GM13976 (cell line): ENCODE measurements at regions not wholly inside any gene's neighbourhood (a gene's known extent, or its start where the extent isn't known, plus 50 kb on each side); places are given as distances from the start of the nearest gene placed in this dataset.

Source experiments
- DNase-seq: peaks from one replicate; pipeline ENCODE4 v3.0.0; 2012; ENCODE audit warnings: low spot score
- in situ Hi-C: fragments of 300-500 bp; cut with MboI; formaldehyde crosslinking; loops from one replicate; pipeline ENCODE4 v1.12.0; 2022; ENCODE audit warnings: low sequenced_read_pairs, mixed read lengths, inconsistent platforms; ENCODE audit not compliant: unreplicated experiment
- TF ChIP-seq, protein P1 (sequence below): IDR thresholded peaks from 2 replicates; pipeline ENCODE4 v1.5.1; 2012; ENCODE audit warnings: borderline replicate concordance, mild to moderate bottlenecking; ENCODE audit not compliant: insufficient read depth; ENCODE audit errors: extremely low read depth, missing control alignments, control extremely low read depth

- no peak for DNase-seq
- in situ Hi-C loops: no loop called here
- TF ChIP-seq, protein P1, sequence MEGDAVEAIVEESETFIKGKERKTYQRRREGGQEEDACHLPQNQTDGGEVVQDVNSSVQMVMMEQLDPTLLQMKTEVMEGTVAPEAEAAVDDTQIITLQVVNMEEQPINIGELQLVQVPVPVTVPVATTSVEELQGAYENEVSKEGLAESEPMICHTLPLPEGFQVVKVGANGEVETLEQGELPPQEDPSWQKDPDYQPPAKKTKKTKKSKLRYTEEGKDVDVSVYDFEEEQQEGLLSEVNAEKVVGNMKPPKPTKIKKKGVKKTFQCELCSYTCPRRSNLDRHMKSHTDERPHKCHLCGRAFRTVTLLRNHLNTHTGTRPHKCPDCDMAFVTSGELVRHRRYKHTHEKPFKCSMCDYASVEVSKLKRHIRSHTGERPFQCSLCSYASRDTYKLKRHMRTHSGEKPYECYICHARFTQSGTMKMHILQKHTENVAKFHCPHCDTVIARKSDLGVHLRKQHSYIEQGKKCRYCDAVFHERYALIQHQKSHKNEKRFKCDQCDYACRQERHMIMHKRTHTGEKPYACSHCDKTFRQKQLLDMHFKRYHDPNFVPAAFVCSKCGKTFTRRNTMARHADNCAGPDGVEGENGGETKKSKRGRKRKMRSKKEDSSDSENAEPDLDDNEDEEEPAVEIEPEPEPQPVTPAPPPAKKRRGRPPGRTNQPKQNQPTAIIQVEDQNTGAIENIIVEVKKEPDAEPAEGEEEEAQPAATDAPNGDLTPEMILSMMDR: no peak
Measured at GRCh38 chr5:114308017-114308416, 53.9 kb upstream of the KCNN2 start.

- no peak for DNase-seq
- TF ChIP-seq, protein P1: no peak
- in situ Hi-C loops: no loop called here
Measured at GRCh38 chr5:114308508-114308907, 53.4 kb upstream of the KCNN2 start.

- in situ Hi-C loops: no loop called here
- TF ChIP-seq, protein P1: no peak
- DNase-seq: no peak
Measured at GRCh38 chr5:114310666-114311065, 51.2 kb upstream of the KCNN2 start.

- DNase-seq: no peak
- in situ Hi-C loops: no loop called here
- TF ChIP-seq, protein P1: no peak
Measured at GRCh38 chr5:114311281-114311680, 50.6 kb upstream of the KCNN2 start.

DNA sequence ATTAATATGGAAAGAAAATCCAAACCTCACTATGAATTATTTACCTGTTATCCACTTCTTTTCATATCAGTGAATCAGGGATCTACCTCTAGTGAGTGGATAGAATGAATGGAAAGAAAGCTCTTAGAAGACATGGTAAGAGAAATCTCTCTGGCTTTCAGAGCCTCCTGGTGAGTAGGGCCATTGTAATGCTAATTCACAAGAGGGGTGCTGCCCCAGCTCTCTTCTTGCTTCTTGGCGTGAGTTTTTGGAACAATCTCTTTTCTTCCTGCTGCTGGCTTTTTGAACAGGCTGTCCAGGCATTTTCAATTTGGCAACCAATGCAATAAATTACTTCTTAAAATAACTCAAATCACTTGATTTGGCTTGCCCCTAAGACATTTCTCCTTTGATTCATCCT, 49.9 kb upstream of the KCNN2 start:
- no peak for DNase-seq
- TF ChIP-seq, protein P1: no peak
- in situ Hi-C loops: no loop called here
